ACHN (cell line): ENCODE measurements at regions not wholly inside any gene's neighbourhood (a gene's known extent, or its start where the extent isn't known, plus 50 kb on each side); places are given as distances from the start of the nearest gene placed in this dataset.

Experiments
- DNase-seq: peaks from one replicate; pipeline ENCODE4 v3.0.0-alpha.2; 2015
- in situ Hi-C: cut with HindIII; loops from 2 replicates; pipeline ENCODE4 v1.10.0; 2017; ENCODE audit warnings: low sequenced_read_pairs, low pct_ligation_motif_present, low pct_unique_long_range_greater_than_20kb

- in situ Hi-C loops, result no loop called here
- DNase-seq, result no peak
These were observed 997.8 kb upstream of the CHORDC1 start for GRCh38 chr11:91220476-91221202.

- no peak for DNase-seq
- in situ Hi-C loops, result no loop called here
These were observed 996.7 kb upstream of the CHORDC1 start for GRCh38 chr11:91219535-91219934.

GRCh38 chr11:91209751-91210150, 986.9 kb upstream of the CHORDC1 start:
- DNase-seq, result no peak
- in situ Hi-C loops, result no loop called here

- no peak for DNase-seq
- in situ Hi-C loops, result no loop called here
These were observed 986.5 kb upstream of the CHORDC1 start for GRCh38 chr11:91209306-91209705.

GRCh38 chr11:91199866-91200265, 977.0 kb upstream of the CHORDC1 start:
- in situ Hi-C loops, result no loop called here

GRCh38 chr11:91194546-91194945, 971.7 kb upstream of the CHORDC1 start:
- no peak for DNase-seq
- in situ Hi-C loops, result no loop called here

More at GRCh38 chr11:91199866-91200265, 977.0 kb upstream of the CHORDC1 start:
- no peak for DNase-seq

- no peak for DNase-seq
- in situ Hi-C loops, result no loop called here
These were observed 965.6 kb upstream of the CHORDC1 start for GRCh38 chr11:91188484-91188883.

- in situ Hi-C loops, result no loop called here
- DNase-seq, result no peak
These were observed 964.5 kb upstream of the CHORDC1 start for GRCh38 chr11:91187314-91187713.

GRCh38 chr11:91178366-91178765, 955.5 kb upstream of the CHORDC1 start:
- in situ Hi-C loops, result no loop called here
- no peak for DNase-seq

- DNase-seq, result no peak
- in situ Hi-C loops, result no loop called here
These were observed 951.9 kb upstream of the CHORDC1 start for GRCh38 chr11:91174734-91175133.

GRCh38 chr11:91174193-91174592, 951.3 kb upstream of the CHORDC1 start:
- no peak for DNase-seq
- in situ Hi-C loops, result no loop called here

GRCh38 chr11:91173701-91174100, 950.9 kb upstream of the CHORDC1 start:
- in situ Hi-C loops, result no loop called here
- DNase-seq, result no peak

GRCh38 chr11:91170711-91171110, 947.9 kb upstream of the CHORDC1 start:
- in situ Hi-C loops, result no loop called here
- DNase-seq, result no peak

GRCh38 chr11:91164452-91164822, 941.6 kb upstream of the CHORDC1 start:
- in situ Hi-C loops, result no loop called here

GRCh38 chr11:91163619-91164451, 941.0 kb upstream of the CHORDC1 start:
- in situ Hi-C loops, result no loop called here
- DNase-seq, result no peak

More at GRCh38 chr11:91164452-91164822, 941.6 kb upstream of the CHORDC1 start:
- no peak for DNase-seq

GRCh38 chr11:91160661-91161060, 937.8 kb upstream of the CHORDC1 start:
- in situ Hi-C loops, result no loop called here
- no peak for DNase-seq

GRCh38 chr11:91158891-91159537, 936.2 kb upstream of the CHORDC1 start:
- in situ Hi-C loops, result no loop called here
- DNase-seq, result no peak

GRCh38 chr11:91158297-91158696, 935.4 kb upstream of the CHORDC1 start:
- in situ Hi-C loops, result no loop called here

GRCh38 chr11:91156041-91156440, 933.2 kb upstream of the CHORDC1 start:
- in situ Hi-C loops, result no loop called here
- DNase-seq, result no peak

More at GRCh38 chr11:91158297-91158696, 935.4 kb upstream of the CHORDC1 start:
- DNase-seq, result no peak
